SK-N-SH (cell line): ENCODE measurements at regions not wholly inside any gene's neighbourhood (a gene's known extent, or its start where the extent isn't known, plus 50 kb on each side); places are given as distances from the start of the nearest gene placed in this dataset.

Source experiments
- CTCF ChIA-PET: fragments of 300-600, 350-600 bp; formaldehyde crosslinking; extraction: SDS; loops from one replicate; lab custom pipeline; 2021; lab: Yijun Ruan, JAX
- POLR2A ChIA-PET: fragments of 350-600 bp; sonication (Branson Sonifier 250); formaldehyde crosslinking; extraction: SDS; loops from one replicate; lab custom pipeline; 2020; ENCODE audit warnings: antibody characterized with exemption, inconsistent platforms; lab: Yijun Ruan, JAX
- DNase-seq: peaks from one replicate; pipeline ENCODE4 v3.0.0; 2012
- H2AFZ ChIP-seq: fragments of 200-600 bp; sonication (generic); 2 replicates; pipeline ENCODE4 v1.8.1; 2016; ENCODE audit warnings: antibody characterized with exemption, mild to moderate bottlenecking, low read depth
- H3F3A ChIP-seq: fragments of 200-600 bp; sonication (generic); replicated peaks from 2 replicates; pipeline ENCODE3; 2016; ENCODE audit warnings: antibody characterized with exemption, mild to moderate bottlenecking; ENCODE audit not compliant: insufficient read depth
- H3K27ac ChIP-seq, 2 experiments: fragments of 200-500 bp in 1 of 2; fragments of 200-600 bp in 1 of 2; sonication (Bioruptor generic) in 1 of 2; sonication (generic), shearing (Covaris generic) in 1 of 2; 2 replicates each; pipeline versions ENCODE4 v1.5.1 to v1.6.1; 2014 to 2016; ENCODE audit warnings: low read depth in 2 of 2, inconsistent platforms in 1 of 2, low read length in 1 of 2, mild to moderate bottlenecking in 1 of 2, mixed read lengths in 1 of 2
- H3K27me3 ChIP-seq: fragments of 200-600 bp; sonication (generic), shearing (Covaris generic); 2 replicates; pipeline ENCODE4 v1.6.1; 2016; ENCODE audit warnings: mixed run types; ENCODE audit not compliant: insufficient read depth
- H3K36me3 ChIP-seq, 2 experiments: fragments of 200-500 bp in 1 of 2; fragments of 200-600 bp in 1 of 2; sonication (Bioruptor generic) in 1 of 2; sonication (generic) in 1 of 2; replicated peaks in 1 of 2; 2 replicates each; pipeline versions ENCODE3 to v1.5.1; 2014 to 2016; ENCODE audit warnings: low read length in 1 of 2, mild to moderate bottlenecking in 1 of 2; ENCODE audit not compliant: insufficient read depth in 2 of 2, control insufficient read depth in 1 of 2
- H3K4me1 ChIP-seq, 2 experiments: fragments of 200-500 bp in 1 of 2; fragments of 200-600 bp in 1 of 2; sonication (Bioruptor generic) in 1 of 2; sonication (generic), shearing (Covaris generic) in 1 of 2; 2 replicates each; pipeline versions ENCODE4 v1.5.1 to v1.6.1; 2014 to 2016; ENCODE audit warnings: low read depth in 1 of 2, low read length in 1 of 2, mixed run types in 1 of 2; ENCODE audit not compliant: insufficient read depth in 2 of 2, control insufficient read depth in 1 of 2
- H3K4me2 ChIP-seq: fragments of 200-600 bp; sonication (generic), shearing (Covaris generic); 2 replicates; pipeline ENCODE4 v1.6.1; 2017; ENCODE audit warnings: mixed run types
- H3K4me3 ChIP-seq, 2 experiments: fragments of 200-500 bp in 1 of 2; fragments of 200-600 bp in 1 of 2; sonication (Bioruptor generic) in 1 of 2; sonication (generic), shearing (Covaris generic) in 1 of 2; 2 replicates each; pipeline versions ENCODE4 v1.5.1 to v1.8.1; 2014 to 2016; ENCODE audit warnings: low read depth in 2 of 2, inconsistent platforms in 1 of 2, low read length in 1 of 2, mild to moderate bottlenecking in 1 of 2, mixed read lengths in 1 of 2, moderate library complexity in 1 of 2
- H3K79me2 ChIP-seq: fragments of 200-600 bp; sonication (generic); 2 replicates; pipeline ENCODE4 v1.8.1; 2017; ENCODE audit warnings: mild to moderate bottlenecking; ENCODE audit not compliant: insufficient read depth
- H3K9ac ChIP-seq: fragments of 200-600 bp; sonication (generic); 2 replicates; pipeline ENCODE4 v1.6.1; 2017; ENCODE audit warnings: mixed run types
- H3K9me2 ChIP-seq: fragments of 200-600 bp; sonication (generic); 2 replicates; pipeline ENCODE4 v1.6.1; 2017; ENCODE audit warnings: mixed run types
- H3K9me3 ChIP-seq: fragments of 200-600 bp; sonication (generic); 2 replicates; pipeline ENCODE4 v1.6.1; 2017; ENCODE audit warnings: mixed run types, mild to moderate bottlenecking, moderate library complexity
- H4K20me1 ChIP-seq: fragments of 200-600 bp; sonication (generic); 2 replicates; pipeline ENCODE4 v1.6.1; 2017; ENCODE audit warnings: mild to moderate bottlenecking, mixed run types; ENCODE audit not compliant: insufficient read depth
- CHD2 ChIP-seq: fragments of 150-350 bp; IDR thresholded peaks from 2 replicates; pipeline ENCODE4 v1.6.1; 2018; ENCODE audit warnings: low read length; ENCODE audit not compliant: partially characterized antibody
- FOSL2 ChIP-seq: IDR thresholded peaks from 2 replicates; pipeline ENCODE4 v1.4.0; 2012; ENCODE audit warnings: low read depth, mild to moderate bottlenecking, moderate library complexity, borderline replicate concordance
- FOXJ3 ChIP-seq: sonication (generic); formaldehyde crosslinking; IDR thresholded peaks from 2 replicates; pipeline ENCODE4 v1.5.1; 2020; ENCODE audit warnings: mild to moderate bottlenecking, missing genetic modification reagents
- FOXM1 ChIP-seq: IDR thresholded peaks from 2 replicates; pipeline ENCODE4 v1.4.0; 2012; ENCODE audit warnings: low read depth, mild to moderate bottlenecking
- GABPA ChIP-seq: IDR thresholded peaks from 2 replicates; pipeline ENCODE4 v1.4.0; 2012; ENCODE audit warnings: low read depth, mild to moderate bottlenecking
- JUND ChIP-seq: IDR thresholded peaks from 2 replicates; pipeline ENCODE4 v1.4.0; 2012
- MXI1 ChIP-seq: IDR thresholded peaks from 2 replicates; pipeline ENCODE4 v1.6.1; 2012; ENCODE audit warnings: mild to moderate bottlenecking, low read depth, low read length, improper control_type of control experiment
- NRF1 ChIP-seq: IDR thresholded peaks from 2 replicates; pipeline ENCODE4 v1.6.1; 2012; ENCODE audit warnings: low read depth, mild to moderate bottlenecking, low read length
- RCOR1 ChIP-seq: fragments of 150-350 bp; IDR thresholded peaks from 2 replicates; pipeline ENCODE4 v1.6.1; 2017; ENCODE audit warnings: antibody characterized with exemption, low read length
- RFX5 ChIP-seq: IDR thresholded peaks from 2 replicates; pipeline ENCODE4 v1.6.1; 2012; ENCODE audit warnings: mild to moderate bottlenecking, improper control_type of control experiment, low read length
- RXRA ChIP-seq: IDR thresholded peaks from 2 replicates; pipeline ENCODE4 v1.4.0; 2012; ENCODE audit warnings: low read depth, mild to moderate bottlenecking, borderline replicate concordance
- SIN3A ChIP-seq: IDR thresholded peaks from 2 replicates; pipeline ENCODE4 v1.6.1; 2012; ENCODE audit warnings: low read depth, mild to moderate bottlenecking, low read length, moderate library complexity, borderline replicate concordance
- TCF12 ChIP-seq: IDR thresholded peaks from 2 replicates; pipeline ENCODE4 v1.4.0; 2012
- WGBS: methylation state at CpG from one replicate; pipeline ENCODE4 v1.1.6; 2017; ENCODE audit warnings: low lambda C conversion rate; 5-methylcytosine and 5-hydroxymethylcytosine counted together
- TF ChIP-seq, protein P1 (sequence below): IDR thresholded peaks from 2 replicates; pipeline ENCODE4 v1.4.0; 2012; ENCODE audit warnings: low read depth, borderline replicate concordance
- TF ChIP-seq, protein P2 (sequence below): IDR thresholded peaks from 2 replicates; pipeline ENCODE4 v1.6.1; 2012; ENCODE audit warnings: mild to moderate bottlenecking, low read depth, low read length, moderate library complexity
- TF ChIP-seq, protein P3 (sequence below): fragments of 150-350 bp; IDR thresholded peaks from 2 replicates; pipeline ENCODE4 v1.6.1; 2016; ENCODE audit warnings: mild to moderate bottlenecking, low read depth, low read length
- TF ChIP-seq, protein P4 (sequence below): fragments of 200-600 bp; sonication (generic); IDR thresholded peaks from 2 replicates; pipeline ENCODE4 v1.6.1; 2017; ENCODE audit warnings: antibody characterized with exemption, mild to moderate bottlenecking, moderate library complexity
- TF ChIP-seq, protein P5 (sequence below): fragments of 150-350 bp; IDR thresholded peaks from 2 replicates; pipeline ENCODE4 v1.6.1; 2017; ENCODE audit warnings: antibody characterized with exemption, low read length, low read depth, borderline replicate concordance

DNA sequence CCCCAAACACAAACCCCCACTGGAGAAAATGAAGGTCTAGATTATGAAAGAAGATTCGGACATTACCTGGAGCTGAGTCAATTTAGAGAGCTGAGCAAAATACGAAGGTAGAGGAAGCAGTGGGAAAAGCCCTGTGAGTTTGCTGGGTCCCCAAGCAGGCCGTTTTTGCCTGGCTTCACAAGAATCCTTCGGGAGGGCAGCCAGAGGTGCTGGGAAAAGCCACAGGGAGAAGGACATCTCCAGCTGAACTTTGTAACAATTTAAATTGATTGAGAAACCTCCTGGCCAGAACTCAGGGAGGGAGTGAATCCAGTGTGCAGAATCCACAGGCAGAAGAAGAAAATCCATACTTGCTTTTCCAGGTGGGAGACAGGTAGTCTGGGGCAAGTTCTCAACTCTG is 319.1 kb upstream of the CT83 start:
- Histone ChIP-seq H3K9me3 (no peaks in the 10 kb centered on the region), H2AFZ (no peak overlapping the region), H3K4me3 (no peak overlapping the region), H3F3A (no peaks in the 10 kb centered on the region), H3K27ac (no peak overlapping the region), H3K9ac (no peak overlapping the region), H3K79me2 (no peaks in the 10 kb centered on the region), H4K20me1 (no peaks in the 10 kb centered on the region), H3K27me3 (no peaks in the 10 kb centered on the region), H3K4me2 (no peak overlapping the region), H3K9me2 (no peaks in the 10 kb centered on the region)
- WGBS = 0% methylated on average over 4 of the region's 4 CpGs
- ChIA-PET CTCF (no interaction called here), POLR2A (no interaction called here)
- no peak for DNase-seq
- TF ChIP-seq, protein P1, sequence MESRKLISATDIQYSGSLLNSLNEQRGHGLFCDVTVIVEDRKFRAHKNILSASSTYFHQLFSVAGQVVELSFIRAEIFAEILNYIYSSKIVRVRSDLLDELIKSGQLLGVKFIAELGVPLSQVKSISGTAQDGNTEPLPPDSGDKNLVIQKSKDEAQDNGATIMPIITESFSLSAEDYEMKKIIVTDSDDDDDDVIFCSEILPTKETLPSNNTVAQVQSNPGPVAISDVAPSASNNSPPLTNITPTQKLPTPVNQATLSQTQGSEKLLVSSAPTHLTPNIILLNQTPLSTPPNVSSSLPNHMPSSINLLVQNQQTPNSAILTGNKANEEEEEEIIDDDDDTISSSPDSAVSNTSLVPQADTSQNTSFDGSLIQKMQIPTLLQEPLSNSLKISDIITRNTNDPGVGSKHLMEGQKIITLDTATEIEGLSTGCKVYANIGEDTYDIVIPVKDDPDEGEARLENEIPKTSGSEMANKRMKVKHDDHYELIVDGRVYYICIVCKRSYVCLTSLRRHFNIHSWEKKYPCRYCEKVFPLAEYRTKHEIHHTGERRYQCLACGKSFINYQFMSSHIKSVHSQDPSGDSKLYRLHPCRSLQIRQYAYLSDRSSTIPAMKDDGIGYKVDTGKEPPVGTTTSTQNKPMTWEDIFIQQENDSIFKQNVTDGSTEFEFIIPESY = no peak
- TF ChIP-seq, protein P2, sequence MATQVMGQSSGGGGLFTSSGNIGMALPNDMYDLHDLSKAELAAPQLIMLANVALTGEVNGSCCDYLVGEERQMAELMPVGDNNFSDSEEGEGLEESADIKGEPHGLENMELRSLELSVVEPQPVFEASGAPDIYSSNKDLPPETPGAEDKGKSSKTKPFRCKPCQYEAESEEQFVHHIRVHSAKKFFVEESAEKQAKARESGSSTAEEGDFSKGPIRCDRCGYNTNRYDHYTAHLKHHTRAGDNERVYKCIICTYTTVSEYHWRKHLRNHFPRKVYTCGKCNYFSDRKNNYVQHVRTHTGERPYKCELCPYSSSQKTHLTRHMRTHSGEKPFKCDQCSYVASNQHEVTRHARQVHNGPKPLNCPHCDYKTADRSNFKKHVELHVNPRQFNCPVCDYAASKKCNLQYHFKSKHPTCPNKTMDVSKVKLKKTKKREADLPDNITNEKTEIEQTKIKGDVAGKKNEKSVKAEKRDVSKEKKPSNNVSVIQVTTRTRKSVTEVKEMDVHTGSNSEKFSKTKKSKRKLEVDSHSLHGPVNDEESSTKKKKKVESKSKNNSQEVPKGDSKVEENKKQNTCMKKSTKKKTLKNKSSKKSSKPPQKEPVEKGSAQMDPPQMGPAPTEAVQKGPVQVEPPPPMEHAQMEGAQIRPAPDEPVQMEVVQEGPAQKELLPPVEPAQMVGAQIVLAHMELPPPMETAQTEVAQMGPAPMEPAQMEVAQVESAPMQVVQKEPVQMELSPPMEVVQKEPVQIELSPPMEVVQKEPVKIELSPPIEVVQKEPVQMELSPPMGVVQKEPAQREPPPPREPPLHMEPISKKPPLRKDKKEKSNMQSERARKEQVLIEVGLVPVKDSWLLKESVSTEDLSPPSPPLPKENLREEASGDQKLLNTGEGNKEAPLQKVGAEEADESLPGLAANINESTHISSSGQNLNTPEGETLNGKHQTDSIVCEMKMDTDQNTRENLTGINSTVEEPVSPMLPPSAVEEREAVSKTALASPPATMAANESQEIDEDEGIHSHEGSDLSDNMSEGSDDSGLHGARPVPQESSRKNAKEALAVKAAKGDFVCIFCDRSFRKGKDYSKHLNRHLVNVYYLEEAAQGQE = no peak
- no peak for TF ChIP-seq MXI1
- TF ChIP-seq, all 33 proteins: peak for 0
- Histone ChIP-seq H3K36me3 (no peaks in the 10 kb centered on the region), H3K4me1 (no peaks in the 10 kb centered on the region)

DNA sequence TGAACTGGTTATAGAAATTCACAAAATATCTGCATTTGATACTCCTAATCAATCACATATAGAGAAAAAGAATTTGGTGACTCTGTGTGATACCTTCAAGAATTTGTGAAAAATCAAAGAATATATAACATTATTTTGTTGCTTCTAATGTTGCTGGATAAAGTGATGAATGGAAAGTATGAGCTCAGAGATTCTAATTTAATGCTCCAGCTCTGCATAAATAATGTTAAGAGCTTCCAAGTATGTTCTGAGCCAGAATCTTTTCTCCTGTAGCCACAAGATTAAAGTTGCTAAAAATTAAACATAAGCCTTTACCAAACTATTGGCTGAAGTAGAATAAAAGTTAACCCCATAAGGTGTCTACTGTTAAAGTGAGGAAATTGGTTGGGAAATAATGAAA is 294.7 kb upstream of the CT83 start:
- Histone ChIP-seq H3K9me3 (no peaks in the 10 kb centered on the region), H3K4me3 (no peak overlapping the region), H3K4me1 (no peaks in the 10 kb centered on the region), H2AFZ (no peak overlapping the region), H3K79me2 (no peaks in the 10 kb centered on the region), H3K27me3 (no peaks in the 10 kb centered on the region), H3K27ac (no peak overlapping the region), H3K9ac (no peak overlapping the region), H3K4me2 (no peak overlapping the region), H3K36me3 (no peaks in the 10 kb centered on the region), H3F3A (no peaks in the 10 kb centered on the region), H4K20me1 (no peaks in the 10 kb centered on the region), H3K9me2 (no peaks in the 10 kb centered on the region)
- ChIA-PET CTCF (no interaction called here), POLR2A (no interaction called here)
- DNase-seq = no peak
- TF ChIP-seq FOSL2 = no peak
- TF ChIP-seq RFX5 = no peak
- no peak for TF ChIP-seq TCF12
- no peak for TF ChIP-seq CHD2
- TF ChIP-seq FOXJ3 (CRISPR knock-in tag) = no peak
- no peak for TF ChIP-seq FOXM1
- TF ChIP-seq JUND = no peak
- TF ChIP-seq, protein P3, sequence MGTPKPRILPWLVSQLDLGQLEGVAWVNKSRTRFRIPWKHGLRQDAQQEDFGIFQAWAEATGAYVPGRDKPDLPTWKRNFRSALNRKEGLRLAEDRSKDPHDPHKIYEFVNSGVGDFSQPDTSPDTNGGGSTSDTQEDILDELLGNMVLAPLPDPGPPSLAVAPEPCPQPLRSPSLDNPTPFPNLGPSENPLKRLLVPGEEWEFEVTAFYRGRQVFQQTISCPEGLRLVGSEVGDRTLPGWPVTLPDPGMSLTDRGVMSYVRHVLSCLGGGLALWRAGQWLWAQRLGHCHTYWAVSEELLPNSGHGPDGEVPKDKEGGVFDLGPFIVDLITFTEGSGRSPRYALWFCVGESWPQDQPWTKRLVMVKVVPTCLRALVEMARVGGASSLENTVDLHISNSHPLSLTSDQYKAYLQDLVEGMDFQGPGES = no peak
- TF ChIP-seq, protein P4, sequence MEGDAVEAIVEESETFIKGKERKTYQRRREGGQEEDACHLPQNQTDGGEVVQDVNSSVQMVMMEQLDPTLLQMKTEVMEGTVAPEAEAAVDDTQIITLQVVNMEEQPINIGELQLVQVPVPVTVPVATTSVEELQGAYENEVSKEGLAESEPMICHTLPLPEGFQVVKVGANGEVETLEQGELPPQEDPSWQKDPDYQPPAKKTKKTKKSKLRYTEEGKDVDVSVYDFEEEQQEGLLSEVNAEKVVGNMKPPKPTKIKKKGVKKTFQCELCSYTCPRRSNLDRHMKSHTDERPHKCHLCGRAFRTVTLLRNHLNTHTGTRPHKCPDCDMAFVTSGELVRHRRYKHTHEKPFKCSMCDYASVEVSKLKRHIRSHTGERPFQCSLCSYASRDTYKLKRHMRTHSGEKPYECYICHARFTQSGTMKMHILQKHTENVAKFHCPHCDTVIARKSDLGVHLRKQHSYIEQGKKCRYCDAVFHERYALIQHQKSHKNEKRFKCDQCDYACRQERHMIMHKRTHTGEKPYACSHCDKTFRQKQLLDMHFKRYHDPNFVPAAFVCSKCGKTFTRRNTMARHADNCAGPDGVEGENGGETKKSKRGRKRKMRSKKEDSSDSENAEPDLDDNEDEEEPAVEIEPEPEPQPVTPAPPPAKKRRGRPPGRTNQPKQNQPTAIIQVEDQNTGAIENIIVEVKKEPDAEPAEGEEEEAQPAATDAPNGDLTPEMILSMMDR = no peak
- TF ChIP-seq SIN3A = no peak
- no peak for TF ChIP-seq NRF1
- no peak for TF ChIP-seq GABPA
- no peak for TF ChIP-seq RCOR1
- TF ChIP-seq, protein P5, sequence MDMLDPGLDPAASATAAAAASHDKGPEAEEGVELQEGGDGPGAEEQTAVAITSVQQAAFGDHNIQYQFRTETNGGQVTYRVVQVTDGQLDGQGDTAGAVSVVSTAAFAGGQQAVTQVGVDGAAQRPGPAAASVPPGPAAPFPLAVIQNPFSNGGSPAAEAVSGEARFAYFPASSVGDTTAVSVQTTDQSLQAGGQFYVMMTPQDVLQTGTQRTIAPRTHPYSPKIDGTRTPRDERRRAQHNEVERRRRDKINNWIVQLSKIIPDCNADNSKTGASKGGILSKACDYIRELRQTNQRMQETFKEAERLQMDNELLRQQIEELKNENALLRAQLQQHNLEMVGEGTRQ = no peak
- no peak for TF ChIP-seq RXRA
